Lower leg skin (tissue), 4 donors: ENCODE measurements at regions not wholly inside any gene's neighbourhood (a gene's known extent, or its start where the extent isn't known, plus 50 kb on each side); places are given as distances from the start of the nearest gene placed in this dataset.

ENCODE experiments used
- DNase-seq, 2 donors: peaks; one replicate each; pipeline ENCODE4 v3.0.0-alpha.2; 2019; ENCODE audit warnings: low spot score in 2 of 2
- H3K4me3 ChIP-seq: fragments of 200-600 bp; sonication (generic); 2 replicates; pipeline ENCODE4 v1.5.1; 2017; ENCODE audit warnings: mild to moderate bottlenecking, low read depth; ENCODE audit not compliant: poor library complexity, severe bottlenecking
- POLR2A ChIP-seq, 2 donors: fragments of 450-650 bp; IDR thresholded peaks; one replicate each; pipeline ENCODE4 v1.6.1; 2016 to 2017; ENCODE audit warnings: antibody characterized with exemption in 2 of 2, mild to moderate bottlenecking in 1 of 2, moderate library complexity in 1 of 2
- WGBS, 2 donors: methylation state at CpG; one replicate each; pipeline ENCODE4 v1.1.5; 2018; 5-methylcytosine and 5-hydroxymethylcytosine counted together
- intact Hi-C: fragments of 100-400 bp; cut with DNase I; formaldehyde crosslinking; loops from one replicate; pipeline ENCODE4 v1.15.0; 2023; ENCODE audit warnings: low total_unique reads
- TF ChIP-seq, protein P1 (sequence below), 3 donors: fragments of 450-650 bp; IDR thresholded peaks; one replicate each; pipeline ENCODE4 v1.5.1; 2016; ENCODE audit warnings: antibody characterized with exemption in 3 of 3, mild to moderate bottlenecking in 3 of 3, moderate library complexity in 2 of 3

DNA sequence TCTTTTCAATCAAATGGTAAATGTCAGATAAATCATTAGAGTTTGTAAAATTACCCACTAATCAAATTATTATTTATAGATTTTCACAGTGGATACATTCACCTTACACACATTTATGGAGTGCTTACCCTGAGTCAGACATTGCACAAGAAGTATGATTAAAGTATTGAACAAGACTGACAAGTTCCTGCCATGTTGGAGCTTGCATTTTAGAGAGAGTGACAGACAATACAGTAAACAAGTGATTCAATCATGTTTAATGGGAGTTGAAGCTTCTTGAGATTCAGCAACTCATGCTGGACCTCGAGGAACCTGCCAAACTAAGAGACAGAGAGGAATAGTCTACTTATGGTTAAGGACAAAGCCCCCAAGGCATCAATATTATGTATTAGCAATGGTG, 487.8 kb downstream of the PCDH17 start:
- no peak for TF ChIP-seq POLR2A (IDR thresholded peaks at IDR 0.05)
- TF ChIP-seq, protein P1, sequence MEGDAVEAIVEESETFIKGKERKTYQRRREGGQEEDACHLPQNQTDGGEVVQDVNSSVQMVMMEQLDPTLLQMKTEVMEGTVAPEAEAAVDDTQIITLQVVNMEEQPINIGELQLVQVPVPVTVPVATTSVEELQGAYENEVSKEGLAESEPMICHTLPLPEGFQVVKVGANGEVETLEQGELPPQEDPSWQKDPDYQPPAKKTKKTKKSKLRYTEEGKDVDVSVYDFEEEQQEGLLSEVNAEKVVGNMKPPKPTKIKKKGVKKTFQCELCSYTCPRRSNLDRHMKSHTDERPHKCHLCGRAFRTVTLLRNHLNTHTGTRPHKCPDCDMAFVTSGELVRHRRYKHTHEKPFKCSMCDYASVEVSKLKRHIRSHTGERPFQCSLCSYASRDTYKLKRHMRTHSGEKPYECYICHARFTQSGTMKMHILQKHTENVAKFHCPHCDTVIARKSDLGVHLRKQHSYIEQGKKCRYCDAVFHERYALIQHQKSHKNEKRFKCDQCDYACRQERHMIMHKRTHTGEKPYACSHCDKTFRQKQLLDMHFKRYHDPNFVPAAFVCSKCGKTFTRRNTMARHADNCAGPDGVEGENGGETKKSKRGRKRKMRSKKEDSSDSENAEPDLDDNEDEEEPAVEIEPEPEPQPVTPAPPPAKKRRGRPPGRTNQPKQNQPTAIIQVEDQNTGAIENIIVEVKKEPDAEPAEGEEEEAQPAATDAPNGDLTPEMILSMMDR (IDR thresholded peaks at IDR 0.05) = no peak
- 21 to 42% methylated on average over 1 of the region's 1 CpG for whole genome bisulfite sequencing, 2 donors
- intact Hi-C loops = no loop called here
- no peak overlapping the region for H3K4me3 ChIP-seq
- no peak for DNase-seq

DNA sequence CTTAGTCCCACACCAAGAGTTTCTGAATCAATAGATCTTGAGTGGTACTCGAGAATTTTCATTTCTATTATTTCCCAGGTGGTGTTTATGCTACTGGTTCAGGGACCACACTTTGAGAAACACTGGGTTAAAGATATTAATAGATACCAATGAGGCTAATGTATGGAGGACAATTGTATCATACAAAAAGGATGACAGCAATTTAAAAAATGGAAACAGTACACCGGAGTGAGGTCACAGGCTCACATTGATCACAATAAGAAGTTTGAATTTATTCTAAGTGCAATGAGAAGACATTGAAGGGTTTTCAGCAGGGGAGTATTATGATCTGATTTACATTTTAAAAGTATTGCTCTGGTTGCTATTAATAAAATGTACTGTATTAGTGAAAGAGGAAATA, 488.3 kb downstream of the PCDH17 start:
- WGBS, 2 donors = 61 to 66% methylated on average over 2 of the region's 2 CpGs
- no peak for DNase-seq
- H3K4me3 ChIP-seq = no peak overlapping the region
- intact Hi-C loops = no loop called here
- no peak for TF ChIP-seq POLR2A (IDR thresholded peaks at IDR 0.05)
- TF ChIP-seq, protein P1 (IDR thresholded peaks at IDR 0.05) = no peak

DNA sequence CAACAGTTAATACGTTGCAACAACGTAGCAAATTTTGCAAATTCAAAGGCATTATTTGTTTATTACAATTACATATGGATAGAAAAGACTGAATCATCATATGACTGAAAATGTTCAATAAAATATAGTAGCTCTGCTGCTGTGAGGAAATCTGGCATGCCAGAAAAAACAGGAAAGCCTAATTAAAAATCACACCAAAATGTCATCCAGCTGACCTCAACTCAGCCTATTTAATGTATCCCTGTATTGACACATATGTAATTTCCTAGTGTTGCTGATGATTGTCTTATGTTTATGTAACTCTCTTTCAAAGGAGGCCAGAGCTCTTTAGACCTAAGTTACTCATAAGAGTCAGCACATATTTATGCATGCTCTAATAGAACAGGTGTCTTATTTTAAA, 495.0 kb downstream of the PCDH17 start:
- intact Hi-C loops = no loop called here
- 76 to 78% methylated on average over 2 of the region's 2 CpGs for WGBS, 2 donors
- DNase-seq = no peak
- no peak overlapping the region for H3K4me3 ChIP-seq
- TF ChIP-seq, protein P1 (IDR thresholded peaks at IDR 0.05) = no peak
- no peak for TF ChIP-seq POLR2A (IDR thresholded peaks at IDR 0.05)

DNA sequence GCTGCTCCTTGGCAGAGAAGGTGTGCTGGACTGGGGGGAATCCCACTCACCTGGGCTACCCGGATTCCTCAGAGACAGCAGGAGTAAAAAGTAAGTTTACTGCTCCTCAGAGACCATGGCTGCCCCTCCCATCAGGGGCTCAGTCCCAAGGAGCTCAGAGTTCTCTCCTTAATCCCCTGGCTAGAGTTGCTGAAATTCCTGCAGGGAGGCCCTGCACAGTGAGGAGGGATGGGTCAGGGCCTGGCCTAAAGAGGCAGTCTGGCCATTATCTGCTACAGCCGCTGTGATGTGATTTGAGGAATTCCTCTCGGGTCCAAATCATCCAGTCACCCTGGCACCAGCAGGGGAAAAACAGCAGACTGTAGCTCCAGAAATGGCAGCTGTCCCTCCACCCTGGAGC, 502.5 kb downstream of the PCDH17 start:
- TF ChIP-seq, protein P1 (IDR thresholded peaks at IDR 0.05) = no peak
- no peak for TF ChIP-seq POLR2A (IDR thresholded peaks at IDR 0.05)
- no peak for DNase-seq
- WGBS, 2 donors = 85 to 88% methylated on average over 1 to 3 of the region's 3 CpGs
- no peak overlapping the region for H3K4me3 ChIP-seq
- intact Hi-C loops = no loop called here

DNA sequence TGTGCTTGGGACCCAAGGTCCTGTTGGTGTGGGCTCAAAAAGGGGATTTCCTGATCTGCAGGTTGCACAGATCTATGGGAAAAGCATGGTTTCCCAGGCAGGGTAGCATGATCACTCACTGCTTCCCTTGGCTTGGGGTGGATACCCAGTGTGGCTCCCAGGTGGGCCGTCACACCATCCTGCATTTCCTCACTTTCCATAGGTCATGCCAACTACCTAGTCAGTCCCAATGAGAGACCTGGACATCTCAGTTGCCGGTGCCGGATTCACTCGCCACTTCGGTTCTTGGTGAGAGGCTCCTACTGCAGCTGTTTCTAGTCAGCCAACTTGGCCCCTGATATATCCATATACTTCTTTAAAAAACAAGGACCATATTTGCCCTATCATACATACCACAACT, 503.0 kb downstream of the PCDH17 start:
- intact Hi-C loops = no loop called here
- WGBS, 2 donors = 94 to 98% methylated on average over 5 of the region's 5 CpGs
- TF ChIP-seq POLR2A (IDR thresholded peaks at IDR 0.05) = no peak
- TF ChIP-seq, protein P1 (IDR thresholded peaks at IDR 0.05) = no peak
- DNase-seq = no peak
- no peak overlapping the region for H3K4me3 ChIP-seq

DNA sequence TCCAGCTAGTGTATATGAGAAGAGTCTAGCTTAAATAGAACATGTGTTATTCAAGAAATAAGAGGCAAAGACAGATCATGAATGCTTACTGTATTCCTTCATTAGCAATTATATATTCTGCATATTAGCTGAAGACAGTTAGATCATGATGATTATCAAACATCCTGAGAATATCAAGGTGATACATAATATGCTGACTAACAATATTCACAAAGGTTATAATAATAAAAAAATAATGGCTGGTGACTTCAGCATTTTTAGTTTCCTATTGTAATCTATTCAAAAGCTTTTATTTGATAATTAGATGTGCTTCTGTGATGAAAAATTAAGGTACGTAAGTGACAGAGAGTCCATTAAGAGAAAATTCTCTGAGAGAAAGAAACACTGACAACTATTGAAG, 511.4 kb downstream of the PCDH17 start:
- no peak overlapping the region for H3K4me3 ChIP-seq
- DNase-seq = no peak
- WGBS, 2 donors = 96 to 100% methylated on average over 1 of the region's 1 CpG
- intact Hi-C loops = no loop called here
- no peak for TF ChIP-seq POLR2A (IDR thresholded peaks at IDR 0.05)
- TF ChIP-seq, protein P1 (IDR thresholded peaks at IDR 0.05) = no peak
